ENCODE measurements at regions not wholly inside any gene's neighbourhood (a gene's known extent, or its start where the extent isn't known, plus 50 kb on each side); places are given as distances from the start of the nearest gene placed in this dataset.

DNA sequence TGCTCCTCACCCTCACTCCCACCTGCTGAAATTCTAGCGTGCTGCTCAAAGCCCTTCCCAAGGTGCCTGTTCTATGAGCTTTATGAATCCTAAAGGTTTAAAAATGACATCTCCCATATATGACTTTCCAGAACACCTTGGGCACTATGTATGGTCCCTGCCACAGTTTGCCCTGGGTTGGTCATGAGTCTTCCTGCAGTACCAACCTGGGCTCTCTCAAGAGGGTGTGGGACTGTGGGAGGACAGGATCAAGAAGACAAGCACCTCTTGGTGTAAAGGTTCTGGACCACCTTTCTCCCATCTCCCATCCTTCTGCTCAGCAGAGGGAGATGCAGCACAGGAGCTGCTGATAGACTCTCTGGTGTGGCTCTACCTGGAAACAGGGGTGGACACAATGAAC is 134.1 kb downstream of the FCRL5 start:
- no peak overlapping the region for H2AFZ ChIP-seq
- no peaks in the 10 kb centered on the region for H3K27me3 ChIP-seq (ENCODE audit: control insufficient read depth, insufficient read depth, low read length)
- H3K36me3 ChIP-seq (ENCODE audit: control insufficient read depth, insufficient read depth, low read length): no peaks in the 10 kb centered on the region
- no peaks in the 10 kb centered on the region for H3K79me2 ChIP-seq
- TF ChIP-seq, protein P1, sequence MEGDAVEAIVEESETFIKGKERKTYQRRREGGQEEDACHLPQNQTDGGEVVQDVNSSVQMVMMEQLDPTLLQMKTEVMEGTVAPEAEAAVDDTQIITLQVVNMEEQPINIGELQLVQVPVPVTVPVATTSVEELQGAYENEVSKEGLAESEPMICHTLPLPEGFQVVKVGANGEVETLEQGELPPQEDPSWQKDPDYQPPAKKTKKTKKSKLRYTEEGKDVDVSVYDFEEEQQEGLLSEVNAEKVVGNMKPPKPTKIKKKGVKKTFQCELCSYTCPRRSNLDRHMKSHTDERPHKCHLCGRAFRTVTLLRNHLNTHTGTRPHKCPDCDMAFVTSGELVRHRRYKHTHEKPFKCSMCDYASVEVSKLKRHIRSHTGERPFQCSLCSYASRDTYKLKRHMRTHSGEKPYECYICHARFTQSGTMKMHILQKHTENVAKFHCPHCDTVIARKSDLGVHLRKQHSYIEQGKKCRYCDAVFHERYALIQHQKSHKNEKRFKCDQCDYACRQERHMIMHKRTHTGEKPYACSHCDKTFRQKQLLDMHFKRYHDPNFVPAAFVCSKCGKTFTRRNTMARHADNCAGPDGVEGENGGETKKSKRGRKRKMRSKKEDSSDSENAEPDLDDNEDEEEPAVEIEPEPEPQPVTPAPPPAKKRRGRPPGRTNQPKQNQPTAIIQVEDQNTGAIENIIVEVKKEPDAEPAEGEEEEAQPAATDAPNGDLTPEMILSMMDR (IDR thresholded peaks at IDR 0.05): no peak
- H3K4me3 ChIP-seq (ENCODE audit: low read depth, low read length): no peak overlapping the region
- H3K9ac ChIP-seq: no peak overlapping the region
- H3K4me2 ChIP-seq (ENCODE audit: low read length): no peak overlapping the region
- H3K27ac ChIP-seq: no peak overlapping the region
- no peaks in the 10 kb centered on the region for H3K4me1 ChIP-seq
- H3K9me3 ChIP-seq (ENCODE audit: control insufficient read depth, low read length): no peaks in the 10 kb centered on the region

DNA sequence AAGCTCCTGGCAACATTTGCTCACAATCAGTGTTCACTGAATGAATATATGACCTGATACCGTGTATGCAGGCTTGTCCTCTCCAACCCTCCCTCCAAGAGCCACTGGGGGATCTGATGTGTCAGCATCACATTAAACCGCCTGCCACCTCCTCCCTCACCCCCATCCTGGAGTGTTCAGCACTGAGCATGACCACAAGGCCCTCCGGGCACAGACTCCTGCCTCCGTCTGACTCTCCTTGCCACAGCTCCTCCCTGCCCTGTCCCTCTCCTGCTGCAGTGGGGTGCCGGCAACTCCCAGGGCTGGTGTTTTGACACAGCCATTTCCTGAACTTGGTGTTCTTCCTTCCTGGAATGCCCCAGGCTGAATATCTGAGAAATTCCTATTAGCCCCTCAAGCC is 136.7 kb downstream of the FCRL5 start:
- H3K27me3 ChIP-seq (ENCODE audit: control insufficient read depth, insufficient read depth, low read length): no peaks in the 10 kb centered on the region
- H3K4me1 ChIP-seq: no peaks in the 10 kb centered on the region
- no peak overlapping the region for H2AFZ ChIP-seq
- H3K4me3 ChIP-seq (ENCODE audit: low read depth, low read length): no peak overlapping the region
- H3K4me2 ChIP-seq (ENCODE audit: low read length): no peak overlapping the region
- no peaks in the 10 kb centered on the region for H3K9me3 ChIP-seq (ENCODE audit: control insufficient read depth, low read length)
- no peak overlapping the region for H3K9ac ChIP-seq
- H3K27ac ChIP-seq: no peak overlapping the region
- H3K36me3 ChIP-seq (ENCODE audit: control insufficient read depth, insufficient read depth, low read length): no peaks in the 10 kb centered on the region
- TF ChIP-seq, protein P1 (IDR thresholded peaks at IDR 0.05): no peak
- no peaks in the 10 kb centered on the region for H3K79me2 ChIP-seq

DNA sequence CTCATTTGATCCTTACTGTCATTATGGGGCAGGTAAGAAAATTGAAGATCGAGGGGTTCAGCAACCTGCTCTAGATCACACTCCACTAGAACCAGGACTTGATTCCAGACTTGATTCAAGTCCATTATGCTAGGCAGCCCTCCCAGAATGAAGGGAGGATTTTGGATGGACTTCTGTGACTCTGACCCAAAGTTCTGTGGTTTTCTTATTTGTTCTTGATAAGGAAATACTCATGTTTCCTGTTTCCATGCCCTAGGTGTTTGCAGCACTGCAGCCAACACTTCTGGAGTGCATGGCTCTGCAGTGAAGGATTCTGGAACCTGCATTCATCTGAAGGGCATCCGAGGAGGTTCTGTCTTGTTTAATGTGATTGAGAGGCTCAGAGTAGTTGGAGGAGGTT is 140.0 kb downstream of the FCRL5 start:
- no peaks in the 10 kb centered on the region for H3K9me3 ChIP-seq (ENCODE audit: control insufficient read depth, low read length)
- no peaks in the 10 kb centered on the region for H3K79me2 ChIP-seq
- no peak overlapping the region for H2AFZ ChIP-seq
- H3K4me1 ChIP-seq: no peaks in the 10 kb centered on the region
- no peak overlapping the region for H3K27ac ChIP-seq
- H3K36me3 ChIP-seq (ENCODE audit: control insufficient read depth, insufficient read depth, low read length): no peaks in the 10 kb centered on the region
- no peak overlapping the region for H3K4me2 ChIP-seq (ENCODE audit: low read length)
- H3K9ac ChIP-seq: no peak overlapping the region
- TF ChIP-seq, protein P1 (IDR thresholded peaks at IDR 0.05): no peak
- H3K27me3 ChIP-seq (ENCODE audit: control insufficient read depth, insufficient read depth, low read length): no peaks in the 10 kb centered on the region
- no peak overlapping the region for H3K4me3 ChIP-seq (ENCODE audit: low read depth, low read length)

DNA sequence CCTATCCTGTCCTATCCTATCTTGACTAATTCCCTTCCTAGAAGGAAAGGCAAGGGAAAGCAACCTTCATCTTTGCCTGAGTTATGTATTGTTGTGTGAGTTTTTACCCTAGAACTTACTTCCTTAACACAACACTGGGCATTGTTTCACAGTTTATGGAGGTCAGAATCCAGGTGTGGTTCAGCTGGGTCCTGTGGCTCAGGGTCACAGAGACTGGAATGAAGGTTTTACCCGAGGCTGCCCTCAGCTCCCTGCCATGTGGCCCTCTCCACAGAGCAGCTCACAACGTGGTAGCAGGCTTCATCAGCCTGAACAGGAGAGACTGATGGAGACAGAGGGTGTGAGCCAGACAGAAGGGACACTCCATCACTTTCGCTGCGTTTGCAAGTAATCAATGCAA is 140.5 kb downstream of the FCRL5 start:
- Histone ChIP-seq H3K27ac (no peak overlapping the region), H3K4me2 (ENCODE audit: low read length) (no peak overlapping the region), H3K9ac (no peak overlapping the region), H3K27me3 (ENCODE audit: control insufficient read depth, insufficient read depth, low read length) (no peaks in the 10 kb centered on the region), H3K79me2 (no peaks in the 10 kb centered on the region), H3K4me3 (ENCODE audit: low read depth, low read length) (no peak overlapping the region), H2AFZ (no peak overlapping the region), H3K36me3 (ENCODE audit: control insufficient read depth, insufficient read depth, low read length) (no peaks in the 10 kb centered on the region), H3K9me3 (ENCODE audit: control insufficient read depth, low read length) (no peaks in the 10 kb centered on the region), H3K4me1 (no peaks in the 10 kb centered on the region)
- TF ChIP-seq, protein P1 (IDR thresholded peaks at IDR 0.05): no peak

DNA sequence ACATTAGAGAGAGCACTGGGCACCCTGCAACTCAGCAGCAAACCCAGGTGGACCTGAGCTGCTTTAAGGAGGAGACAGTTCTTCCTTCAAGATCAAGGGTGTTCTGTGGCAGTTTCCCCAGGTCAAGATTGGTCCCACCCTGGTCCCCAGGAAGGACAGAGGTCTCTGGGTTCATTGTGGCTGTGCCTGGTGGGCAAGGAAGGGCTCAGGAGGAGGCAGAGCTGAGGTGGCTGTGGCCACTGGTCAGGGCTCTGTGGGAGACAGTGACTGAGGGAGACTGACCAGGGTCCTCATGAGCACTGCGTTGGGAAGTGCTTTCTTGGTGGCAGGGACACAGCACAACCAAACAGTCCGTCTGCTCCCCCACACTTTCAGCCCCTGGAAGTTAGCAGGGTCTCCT is 141.3 kb downstream of the FCRL5 start:
- H3K4me2 ChIP-seq (ENCODE audit: low read length): no peak overlapping the region
- no peaks in the 10 kb centered on the region for H3K79me2 ChIP-seq
- TF ChIP-seq, protein P1 (IDR thresholded peaks at IDR 0.05): no peak
- H3K4me1 ChIP-seq: no peaks in the 10 kb centered on the region
- no peaks in the 10 kb centered on the region for H3K9me3 ChIP-seq (ENCODE audit: control insufficient read depth, low read length)
- H3K27ac ChIP-seq: no peak overlapping the region
- no peak overlapping the region for H3K9ac ChIP-seq
- H3K36me3 ChIP-seq (ENCODE audit: control insufficient read depth, insufficient read depth, low read length): no peaks in the 10 kb centered on the region
- no peak overlapping the region for H3K4me3 ChIP-seq (ENCODE audit: low read depth, low read length)
- no peaks in the 10 kb centered on the region for H3K27me3 ChIP-seq (ENCODE audit: control insufficient read depth, insufficient read depth, low read length)
- H2AFZ ChIP-seq: no peak overlapping the region

All from parathyroid adenoma (tissue), 2 donors.